C4-2B (cell line): ENCODE measurements at regions not wholly inside any gene's neighbourhood (a gene's known extent, or its start where the extent isn't known, plus 50 kb on each side); places are given as distances from the start of the nearest gene placed in this dataset.

Experiments
- CTCF ChIP-seq: fragments of 450-650 bp; conservative IDR thresholded peaks from 2 replicates; pipeline ENCODE4 v1.5.1; 2017; ENCODE audit warnings: mild to moderate bottlenecking
- ZFX ChIP-seq: fragments of 450-650 bp; IDR thresholded peaks from 2 replicates; pipeline ENCODE4 v1.6.1; 2017

- TF ChIP-seq CTCF (no peak), ZFX (no peak)
Measured at GRCh38 chr2:71944806-71945602, 202.7 kb downstream of the CYP26B1 start.
